IPS DF 6.9 (cell line): ENCODE measurements at regions not wholly inside any gene's neighbourhood (a gene's known extent, or its start where the extent isn't known, plus 50 kb on each side); places are given as distances from the start of the nearest gene placed in this dataset.
A peak's percentile ranks its signal among the peaks of the same experiment; 100 is the strongest.

ENCODE experiments used
- DNase-seq: peaks from one replicate; pipeline ENCODE4 v3.0.0-alpha.2; 2013; ENCODE audit warnings: low read depth, low spot score
- H3K27ac ChIP-seq: one replicate; pipeline ENCODE4 v1.5.1; 2013; ENCODE audit warnings: low read length, control low read depth
- H3K27me3 ChIP-seq: 2 replicates; pipeline ENCODE4 v1.6.1; 2013; ENCODE audit warnings: mild to moderate bottlenecking, low read length; ENCODE audit not compliant: control insufficient read depth, insufficient read depth
- H3K36me3 ChIP-seq: 2 replicates; pipeline ENCODE4 v1.6.1; 2013; ENCODE audit warnings: low read length; ENCODE audit not compliant: control insufficient read depth, insufficient read depth
- H3K4me1 ChIP-seq: 2 replicates; pipeline ENCODE4 v1.6.1; 2013; ENCODE audit warnings: low read length; ENCODE audit not compliant: control insufficient read depth, insufficient read depth
- H3K4me3 ChIP-seq: 2 replicates; pipeline ENCODE4 v1.5.1; 2013; ENCODE audit warnings: mild to moderate bottlenecking, low read length
- H3K9me3 ChIP-seq: 2 replicates; pipeline ENCODE4 v1.6.1; 2013; ENCODE audit warnings: low read length, inconsistent platforms; ENCODE audit not compliant: control insufficient read depth, insufficient read depth
- WGBS: extraction: QIAGEN DNeasy Blood & Tissue Kit; methylation state at CpG from one replicate; pipeline ENCODE4 v1.1.7; 2013; ENCODE audit warnings: mixed read lengths, missing lambda C conversion rate; ENCODE audit not compliant: insufficient read length, insufficient coverage; 5-methylcytosine and 5-hydroxymethylcytosine counted together

DNA sequence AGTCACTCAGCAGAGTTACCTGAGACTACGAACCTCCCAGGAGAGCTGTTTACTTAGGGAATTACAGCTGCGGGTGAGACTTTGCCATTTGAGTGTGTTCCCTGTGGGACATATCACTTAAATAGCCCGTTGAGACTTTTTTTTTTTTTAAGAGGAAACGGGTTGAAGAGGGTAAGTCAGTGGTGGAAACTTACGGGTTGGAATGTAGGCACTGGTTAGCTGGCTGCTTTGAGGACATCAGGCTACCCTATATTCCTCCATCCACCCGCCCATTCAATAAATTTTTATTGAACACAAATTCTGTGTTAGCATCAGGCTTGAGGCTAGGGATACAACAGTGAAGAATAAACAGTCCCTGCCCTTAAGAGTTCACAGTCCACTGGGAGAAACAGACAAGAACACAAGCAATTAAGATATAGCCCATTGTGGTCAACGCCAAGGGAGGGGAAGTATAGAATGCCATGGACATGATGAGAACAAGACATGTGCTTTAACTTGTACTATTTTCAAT is 88.1 kb upstream of the CPSF6 start:
- no peaks in the 10 kb centered on the region for H3K27me3 ChIP-seq
- no peak for DNase-seq
- H3K9me3 ChIP-seq = no peaks in the 10 kb centered on the region
- H3K36me3 ChIP-seq = no peaks in the 10 kb centered on the region
- whole genome bisulfite sequencing = no CpG with 5 or more reads among the region's 7 CpGs
- H3K4me3 ChIP-seq = no peak overlapping the region
- no peak overlapping the region for H3K27ac ChIP-seq
- no peaks in the 10 kb centered on the region for H3K4me1 ChIP-seq

- H3K36me3 ChIP-seq = no peaks in the 10 kb centered on the region
- H3K27ac ChIP-seq = no peak overlapping the region
- no peak overlapping the region for H3K4me3 ChIP-seq
- H3K4me1 ChIP-seq = no peaks in the 10 kb centered on the region
- no peaks in the 10 kb centered on the region for H3K27me3 ChIP-seq
- WGBS = no CpG with 5 or more reads among the region's 7 CpGs
- DNase-seq = no peak
- no peaks in the 10 kb centered on the region for H3K9me3 ChIP-seq
Observed at GRCh38 chr12:69154585-69155363, 84.6 kb upstream of the CPSF6 start.

DNA sequence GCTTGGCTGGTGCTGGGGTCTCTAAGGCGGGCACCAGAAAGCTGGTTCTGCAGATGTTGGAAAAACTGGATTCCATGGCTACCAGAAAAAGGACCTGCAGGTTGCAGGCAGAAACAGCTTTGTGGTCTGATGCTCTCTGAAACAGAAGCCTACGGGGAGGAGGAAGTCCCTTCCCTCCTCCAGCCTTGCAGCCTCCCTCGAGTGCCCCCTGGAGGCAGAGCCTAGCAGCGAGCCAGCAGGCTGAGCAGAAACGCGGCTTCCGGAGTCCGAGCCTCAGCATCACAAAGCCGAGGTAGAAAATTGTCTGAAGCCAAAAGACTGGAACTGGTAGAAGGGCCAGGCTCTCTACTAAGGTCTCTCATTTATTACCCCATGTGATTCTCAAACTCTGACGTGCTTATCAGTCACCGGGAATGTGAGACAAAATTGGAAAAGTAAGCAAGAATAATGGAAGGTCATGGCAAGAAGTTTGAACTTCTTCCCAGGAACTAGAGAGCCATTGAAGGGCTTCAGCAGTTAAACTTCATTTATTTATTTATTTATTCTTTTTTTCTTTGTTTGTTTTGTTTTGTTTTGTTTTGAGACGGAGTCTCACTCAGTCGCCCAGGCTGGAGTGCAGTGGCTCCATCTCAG is 82.2 kb upstream of the CPSF6 start:
- no peaks in the 10 kb centered on the region for H3K27me3 ChIP-seq
- DNase-seq = peak; percentile 75
- H3K36me3 ChIP-seq = no peaks in the 10 kb centered on the region
- no peaks in the 10 kb centered on the region for H3K4me1 ChIP-seq
- H3K27ac ChIP-seq = no peak overlapping the region
- no peak overlapping the region for H3K4me3 ChIP-seq
- no peaks in the 10 kb centered on the region for H3K9me3 ChIP-seq
- no CpG with 5 or more reads among the region's 13 CpGs for WGBS

DNA sequence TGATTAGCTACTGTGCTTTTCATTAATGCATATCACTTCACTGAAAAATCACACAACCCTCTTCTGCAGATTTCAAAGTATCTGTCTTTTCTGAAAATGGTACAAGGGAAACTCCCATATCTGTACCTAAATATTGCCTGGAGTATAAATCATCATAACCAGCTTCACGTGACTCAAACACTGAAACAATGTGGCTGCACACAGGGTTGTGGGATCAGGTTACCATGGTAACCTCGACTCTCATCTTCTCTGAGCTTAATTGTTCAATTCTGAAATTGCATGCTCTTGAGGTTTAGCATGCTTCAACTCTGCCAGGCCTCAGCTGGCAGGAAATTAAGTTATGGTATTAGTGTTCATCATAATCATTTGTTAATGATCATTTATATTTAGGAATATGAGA is 77.5 kb upstream of the CPSF6 start:
- DNase-seq = no peak
- Histone ChIP-seq H3K36me3 (no peaks in the 10 kb centered on the region), H3K4me1 (no peaks in the 10 kb centered on the region), H3K9me3 (no peaks in the 10 kb centered on the region), H3K4me3 (no peak overlapping the region), H3K27ac (no peak overlapping the region), H3K27me3 (no peaks in the 10 kb centered on the region)
- no CpG with 5 or more reads among the region's 2 CpGs for WGBS

- Histone ChIP-seq H3K4me3 (no peak overlapping the region), H3K27me3 (no peaks in the 10 kb centered on the region), H3K36me3 (no peaks in the 10 kb centered on the region), H3K4me1 (peaks cover 5% of the 10 kb centered on the region; the same call in 1 of the 2 replicates), H3K9me3 (no peaks in the 10 kb centered on the region), H3K27ac (no peak overlapping the region)
- no peak for DNase-seq
- no CpG with 5 or more reads among the region's 4 CpGs for WGBS
Observed at GRCh38 chr12:69163681-69164362, 75.5 kb upstream of the CPSF6 start.

DNA sequence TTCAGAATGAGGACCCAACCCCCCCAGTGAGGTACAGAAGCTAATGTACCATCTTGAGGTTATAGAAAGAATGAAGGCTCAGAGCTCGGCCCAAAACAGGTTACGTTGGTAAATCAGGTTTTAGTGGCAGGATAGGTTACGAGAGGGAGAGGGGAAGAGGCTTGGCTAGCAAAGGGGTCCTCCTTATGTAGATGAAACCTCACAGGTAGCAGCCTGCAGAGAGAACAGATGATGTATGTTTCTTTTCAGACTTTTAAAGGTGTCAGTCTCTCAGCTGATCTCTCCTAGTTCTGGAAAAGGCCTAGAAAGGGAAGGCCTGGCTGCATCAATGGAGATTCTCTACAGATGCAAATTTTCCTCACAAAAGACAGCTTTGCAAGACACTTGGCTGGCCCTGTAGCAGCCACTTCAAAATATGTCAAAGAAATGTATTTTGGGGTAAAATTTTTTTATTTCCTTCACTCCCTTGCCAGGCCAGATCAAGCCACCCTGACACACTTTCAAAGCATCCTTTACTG is 71.7 kb upstream of the CPSF6 start:
- no CpG with 5 or more reads among the region's 3 CpGs for WGBS
- peaks cover 7% of the 10 kb centered on the region; the same call in 1 of the 2 replicates for H3K4me1 ChIP-seq
- no peak overlapping the region for H3K27ac ChIP-seq
- no peak for DNase-seq
- no peaks in the 10 kb centered on the region for H3K9me3 ChIP-seq
- H3K27me3 ChIP-seq = no peaks in the 10 kb centered on the region
- no peaks in the 10 kb centered on the region for H3K36me3 ChIP-seq
- H3K4me3 ChIP-seq = no peak overlapping the region

GRCh38 chr12:69168363-69168762 is 71.0 kb upstream of the CPSF6 start:
- Histone ChIP-seq H3K27me3 (no peaks in the 10 kb centered on the region), H3K4me1 (peaks cover 7% of the 10 kb centered on the region; the same call in 1 of the 2 replicates), H3K36me3 (no peaks in the 10 kb centered on the region), H3K4me3 (no peak overlapping the region), H3K27ac (no peak overlapping the region), H3K9me3 (no peaks in the 10 kb centered on the region)
- WGBS = no CpG with 5 or more reads among the region's 5 CpGs
- DNase-seq = no peak

DNA sequence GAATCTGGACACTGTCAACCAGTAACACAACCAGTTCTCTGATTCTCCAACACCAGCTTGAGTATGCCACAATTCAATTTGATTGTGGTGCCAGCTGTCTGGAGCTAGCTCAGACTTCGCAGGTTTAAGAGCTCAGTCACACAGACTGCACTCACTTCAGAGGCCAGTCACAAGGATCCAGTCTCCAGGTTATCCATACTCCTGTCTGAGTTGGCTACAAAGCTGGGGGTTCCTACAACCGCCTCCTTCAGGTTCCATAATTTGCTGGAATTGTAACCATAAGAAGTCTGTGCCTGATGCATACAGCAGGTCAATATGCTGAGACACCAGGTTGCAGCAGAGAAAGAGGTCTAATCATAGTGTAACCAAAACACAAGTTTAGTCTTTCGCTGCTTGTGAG is 70.5 kb upstream of the CPSF6 start:
- WGBS = no CpG with 5 or more reads among the region's 3 CpGs

GRCh38 chr12:69170293-69170692 is 69.1 kb upstream of the CPSF6 start:
- no peaks in the 10 kb centered on the region for H3K36me3 ChIP-seq
- no CpG with 5 or more reads among the region's 4 CpGs for WGBS
- no peaks in the 10 kb centered on the region for H3K9me3 ChIP-seq
- no peak for DNase-seq
- H3K27ac ChIP-seq = no peak overlapping the region
- no peaks in the 10 kb centered on the region for H3K27me3 ChIP-seq
- no peak overlapping the region for H3K4me3 ChIP-seq
- H3K4me1 ChIP-seq = peaks cover 7% of the 10 kb centered on the region; the same call in 1 of the 2 replicates

More for the DNA sequence above, 70.5 kb upstream of the CPSF6 start:
- no peaks in the 10 kb centered on the region for H3K9me3 ChIP-seq
- no peak overlapping the region for H3K27ac ChIP-seq
- no peak overlapping the region for H3K4me3 ChIP-seq
- no peaks in the 10 kb centered on the region for H3K27me3 ChIP-seq
- no peaks in the 10 kb centered on the region for H3K36me3 ChIP-seq
- DNase-seq = no peak
- H3K4me1 ChIP-seq = peaks cover 7% of the 10 kb centered on the region; the same call in 1 of the 2 replicates

- H3K27me3 ChIP-seq = no peaks in the 10 kb centered on the region
- no peaks in the 10 kb centered on the region for H3K9me3 ChIP-seq
- DNase-seq = no peak
- H3K4me1 ChIP-seq = peaks cover 7% of the 10 kb centered on the region; the same call in 1 of the 2 replicates
- H3K27ac ChIP-seq = no peak overlapping the region
- no peak overlapping the region for H3K4me3 ChIP-seq
- no CpG with 5 or more reads among the region's 6 CpGs for WGBS
- no peaks in the 10 kb centered on the region for H3K36me3 ChIP-seq
Observed at GRCh38 chr12:69171881-69172280, 67.5 kb upstream of the CPSF6 start.
